ENCODE measurements at regions not wholly inside any gene's neighbourhood (a gene's known extent, or its start where the extent isn't known, plus 50 kb on each side); places are given as distances from the start of the nearest gene placed in this dataset.

GRCh38 chr7:145434811-145435210 lies 599.0 kb upstream of the TPK1 start:
- POLR2A ChIA-PET: no interaction called here
- no peak for TF ChIP-seq FOS (IDR thresholded peaks at IDR 0.05; ENCODE audit: borderline replicate concordance, insufficient read depth, low read length)
- TF ChIP-seq JUN (IDR thresholded peaks at IDR 0.05; ENCODE audit: borderline replicate concordance, insufficient read depth, insufficient read length, low read depth): no peak
- no peak for TF ChIP-seq POLR2A (IDR thresholded peaks at IDR 0.05; ENCODE audit: low read depth, low read length)
- TF ChIP-seq CTCF (IDR thresholded peaks at IDR 0.05; ENCODE audit: extremely low read depth in 1 of 2, insufficient read depth in 1 of 2, low read depth in 1 of 2, low read length in 2 of 2): no peak
- Histone ChIP-seq H3K27me3 (ENCODE audit: control insufficient read depth in 2 of 2, insufficient read depth in 2 of 2, low read length in 2 of 2) (no peaks in the 10 kb centered on the region), H2AFZ (ENCODE audit: low read depth, low read length) (no peak overlapping the region), H3K36me3 (ENCODE audit: control insufficient read depth in 2 of 2, extremely low read depth in 1 of 2, insufficient read depth in 2 of 2, low read length in 2 of 2) (no peaks in the 10 kb centered on the region), H3K4me2 (ENCODE audit: insufficient read depth, low read length) (no peak overlapping the region), H3K9me1 (replicated peaks; ENCODE audit: control insufficient read depth, extremely low read depth, insufficient read depth, low read length) (no peaks in the 10 kb centered on the region), H3K27ac (ENCODE audit: insufficient read depth, low read depth, low read length) (no peak overlapping the region), H3K9me3 (replicated peaks; ENCODE audit: control insufficient read depth, insufficient read depth, low read length) (peaks cover 3% of the 10 kb centered on the region), H3K79me2 (ENCODE audit: control insufficient read depth, insufficient read depth, low read length) (no peaks in the 10 kb centered on the region), H3K4me1 (ENCODE audit: control insufficient read depth, extremely low read depth, insufficient read depth, low read length) (no peaks in the 10 kb centered on the region), H3K9ac (replicated peaks; ENCODE audit: extremely low read depth, insufficient read depth, low read length) (no peak overlapping the region), H3K4me3 (replicated peaks in 1 of 3; ENCODE audit: insufficient read depth in 1 of 3, low read depth in 1 of 3, low read length in 3 of 3) (no peak overlapping the region), H4K20me1 (replicated peaks; ENCODE audit: control insufficient read depth, extremely low read depth, insufficient read depth, low read length) (no peaks in the 10 kb centered on the region)
- FAIRE-seq (no peak), DNase-seq (ENCODE audit: low read depth, low spot score) (no peak)
- intact Hi-C loops (cut with micrococcal nuclease): no loop called here
- dilution Hi-C loops (cut with MboI; ENCODE audit: extremely low pct_ligation_motif_present, low sequenced_read_pairs): no loop called here
- BruUV-seq (replicated peaks): no TSS peak
- CTCF ChIA-PET: no interaction called here

- Histone ChIP-seq H3K4me3 (replicated peaks in 1 of 3; ENCODE audit: insufficient read depth in 1 of 3, low read depth in 1 of 3, low read length in 3 of 3) (no peak overlapping the region), H3K9ac (replicated peaks; ENCODE audit: extremely low read depth, insufficient read depth, low read length) (no peak overlapping the region), H3K9me1 (replicated peaks; ENCODE audit: control insufficient read depth, extremely low read depth, insufficient read depth, low read length) (no peaks in the 10 kb centered on the region), H3K27me3 (ENCODE audit: control insufficient read depth in 2 of 2, insufficient read depth in 2 of 2, low read length in 2 of 2) (no peaks in the 10 kb centered on the region), H3K79me2 (ENCODE audit: control insufficient read depth, insufficient read depth, low read length) (no peaks in the 10 kb centered on the region), H4K20me1 (replicated peaks; ENCODE audit: control insufficient read depth, extremely low read depth, insufficient read depth, low read length) (no peaks in the 10 kb centered on the region), H2AFZ (ENCODE audit: low read depth, low read length) (no peak overlapping the region), H3K36me3 (ENCODE audit: control insufficient read depth in 2 of 2, extremely low read depth in 1 of 2, insufficient read depth in 2 of 2, low read length in 2 of 2) (no peaks in the 10 kb centered on the region), H3K4me2 (ENCODE audit: insufficient read depth, low read length) (no peak overlapping the region), H3K4me1 (ENCODE audit: control insufficient read depth, extremely low read depth, insufficient read depth, low read length) (no peaks in the 10 kb centered on the region), H3K9me3 (replicated peaks; ENCODE audit: control insufficient read depth, insufficient read depth, low read length) (peaks cover 3% of the 10 kb centered on the region), H3K27ac (ENCODE audit: insufficient read depth, low read depth, low read length) (no peak overlapping the region)
- ChIA-PET POLR2A (no interaction called here), CTCF (no interaction called here)
- no peak for DNase-seq (ENCODE audit: low read depth, low spot score)
- TF ChIP-seq MAX (IDR thresholded peaks at IDR 0.05; ENCODE audit: insufficient read depth, insufficient read length) (no peak), MYC (IDR thresholded peaks at IDR 0.05; ENCODE audit: low read depth, low read length) (no peak), CTCF (IDR thresholded peaks at IDR 0.05; ENCODE audit: extremely low read depth in 1 of 2, insufficient read depth in 1 of 2, low read depth in 1 of 2, low read length in 2 of 2) (no peak), FOS (IDR thresholded peaks at IDR 0.05; ENCODE audit: borderline replicate concordance, insufficient read depth, low read length) (no peak), EZH2 (IDR thresholded peaks at IDR 0.05; ENCODE audit: borderline replicate concordance, low read depth, low read length, severe bottlenecking) (no peak), GATA2 (IDR thresholded peaks at IDR 0.05; ENCODE audit: insufficient read depth, insufficient read length, low read depth, low read length) (no peak), POLR2AphosphoS5 (IDR thresholded peaks at IDR 0.05; ENCODE audit: insufficient read depth, low read depth, low read length) (no peak)
- intact Hi-C loops (cut with micrococcal nuclease): no loop called here
- dilution Hi-C loops (cut with MboI; ENCODE audit: extremely low pct_ligation_motif_present, low sequenced_read_pairs): no loop called here
- no TSS peak for BruUV-seq (replicated peaks)
- no peak for FAIRE-seq
Observed at GRCh38 chr7:145431834-145432233, 596.0 kb upstream of the TPK1 start.

Measured in endothelial cell of umbilical vein (primary cell).